ELF-1 (cell line): ENCODE measurements at regions not wholly inside any gene's neighbourhood (a gene's known extent, or its start where the extent isn't known, plus 50 kb on each side); places are given as distances from the start of the nearest gene placed in this dataset.

ENCODE experiments used
- DNase-seq: peaks from one replicate; pipeline ENCODE4 v3.0.0-alpha.2; 2016; ENCODE audit warnings: low read depth, low spot score

DNA sequence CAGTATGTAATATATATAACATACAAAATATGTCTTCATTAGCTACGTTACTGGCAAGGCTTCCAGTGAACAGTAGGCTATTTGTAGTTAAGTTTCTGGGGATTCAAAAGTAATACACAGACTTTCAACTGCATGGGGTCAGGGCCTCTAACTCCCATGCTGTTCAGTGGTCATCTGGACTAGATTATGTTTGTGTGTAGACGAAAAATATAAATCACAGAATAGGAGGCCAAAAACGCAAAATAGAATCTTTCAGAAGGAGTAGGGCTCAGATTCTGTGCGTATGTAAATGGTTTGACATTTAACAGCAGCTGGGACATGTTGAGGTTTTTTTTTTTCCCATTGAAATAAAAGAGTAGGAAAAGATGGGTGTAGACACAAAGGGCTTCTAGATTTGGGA, 1048.7 kb upstream of the WWC1 start:
- no peak for DNase-seq

DNA sequence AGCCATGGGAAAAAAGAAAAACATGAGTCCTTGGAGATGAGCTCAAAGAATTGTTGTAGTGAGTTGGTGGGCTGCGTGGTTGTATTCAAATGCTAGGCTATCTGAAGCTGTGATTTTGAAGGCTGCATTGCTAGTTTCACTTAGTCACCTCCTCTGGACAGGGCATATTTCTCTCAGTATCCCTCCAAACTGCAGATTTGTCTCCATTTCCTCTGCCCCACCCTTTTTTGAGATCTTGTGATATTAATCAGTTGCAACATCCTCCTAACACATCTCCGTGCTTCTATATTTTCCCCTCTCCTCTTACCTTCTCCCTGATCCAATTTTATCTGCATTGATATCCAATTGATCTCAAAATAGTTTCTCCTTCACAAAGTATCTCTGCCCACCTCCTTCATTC, 1048.0 kb upstream of the WWC1 start:
- DNase-seq = no peak

DNA sequence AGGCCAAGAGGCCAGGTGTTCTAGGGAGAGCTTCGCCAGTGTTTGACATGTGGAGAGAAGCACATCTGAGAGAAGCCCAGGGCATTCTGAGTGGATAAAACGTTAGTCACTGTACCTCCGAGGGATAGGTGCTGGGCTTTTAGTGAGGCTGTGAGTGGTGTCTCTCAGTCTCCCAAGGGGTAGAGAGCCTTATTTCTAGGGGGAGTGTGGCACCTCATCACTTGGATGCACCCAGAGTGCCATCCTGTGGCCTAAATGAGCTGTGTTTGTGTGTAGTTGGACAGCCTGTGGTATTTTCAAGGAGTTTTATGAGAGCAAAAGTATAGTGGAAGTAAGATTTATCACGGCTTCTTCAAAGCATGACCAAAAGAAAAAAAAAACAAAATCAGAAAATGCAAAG, 1046.9 kb upstream of the WWC1 start:
- peak; percentile 54 for DNase-seq

DNA sequence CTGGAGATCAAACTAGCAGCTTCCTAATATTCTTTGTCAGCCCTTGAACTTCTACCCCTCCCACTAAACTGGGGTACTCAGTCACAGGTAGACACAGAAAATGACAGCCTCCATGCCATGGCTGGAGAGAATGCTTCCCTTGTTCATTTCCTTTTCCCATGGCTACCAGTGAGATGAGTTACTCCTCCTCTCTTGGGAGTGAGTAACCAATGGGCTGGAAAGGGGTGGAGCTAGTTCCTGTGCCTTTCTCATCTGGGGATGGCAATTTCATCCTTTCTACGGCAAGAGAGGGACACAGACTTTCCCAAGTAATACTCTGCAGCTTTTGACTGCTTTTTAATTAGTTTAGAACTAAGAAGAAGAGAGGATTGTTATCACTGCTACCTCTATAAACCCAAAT, 1045.6 kb upstream of the WWC1 start:
- DNase-seq = peak; percentile 12

DNA sequence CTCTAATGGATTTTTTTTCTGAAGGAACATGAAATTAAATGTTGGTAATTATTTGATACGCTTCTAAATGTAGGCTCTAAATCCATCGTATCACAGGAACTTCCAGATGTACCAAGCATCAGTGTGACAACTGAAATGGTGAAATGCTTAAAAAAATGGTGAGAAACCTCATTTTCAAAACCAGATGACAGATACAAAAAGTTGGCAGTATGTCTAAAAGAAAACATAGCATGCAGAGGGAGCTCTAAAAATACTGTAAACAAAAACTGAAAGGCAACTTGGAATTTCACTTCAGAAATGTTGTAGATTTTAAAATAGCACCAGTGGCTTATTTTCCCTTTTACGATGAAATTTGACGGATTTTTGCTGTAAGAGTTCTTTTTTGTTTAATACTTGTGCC, 1043.6 kb upstream of the WWC1 start:
- DNase-seq = no peak

DNA sequence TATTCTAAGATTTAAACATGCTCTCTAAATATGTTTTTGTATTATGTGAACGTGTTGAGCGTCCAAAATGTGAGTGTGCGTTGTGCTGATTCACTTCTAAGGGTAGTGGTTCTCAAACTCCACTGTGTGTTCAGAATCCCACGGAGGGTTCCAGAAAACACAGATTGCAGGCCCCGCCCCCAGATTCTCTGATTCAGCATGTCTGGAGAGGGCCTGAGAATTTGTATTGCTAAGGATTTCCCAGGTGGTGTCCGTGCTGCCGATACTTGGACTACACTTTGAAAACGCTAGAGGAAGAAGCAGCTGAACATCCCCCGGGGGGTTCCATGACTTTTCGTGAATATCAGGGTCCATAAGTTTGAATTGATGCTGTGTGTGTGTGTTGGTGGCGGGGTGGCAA, 1043.2 kb upstream of the WWC1 start:
- no peak for DNase-seq

DNA sequence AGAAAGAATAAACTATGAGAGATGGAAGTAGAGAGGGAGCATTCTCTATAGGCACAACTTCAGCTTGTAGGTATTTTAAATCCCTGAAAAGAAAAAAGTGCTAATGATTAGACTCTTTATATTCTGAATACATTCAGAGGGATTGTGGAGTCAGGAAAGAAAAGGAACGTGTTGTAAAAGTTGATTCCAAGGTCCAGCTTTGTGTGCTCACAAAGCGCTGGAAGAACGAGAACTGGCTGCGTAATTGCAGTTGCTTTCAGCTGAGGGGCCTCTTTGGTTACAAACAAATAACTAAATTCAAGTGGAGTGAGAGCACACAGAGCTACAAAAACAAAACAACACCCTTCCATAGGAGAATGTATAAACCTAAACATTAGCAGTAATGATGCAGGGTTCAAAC, 1040.4 kb upstream of the WWC1 start:
- no peak for DNase-seq

DNA sequence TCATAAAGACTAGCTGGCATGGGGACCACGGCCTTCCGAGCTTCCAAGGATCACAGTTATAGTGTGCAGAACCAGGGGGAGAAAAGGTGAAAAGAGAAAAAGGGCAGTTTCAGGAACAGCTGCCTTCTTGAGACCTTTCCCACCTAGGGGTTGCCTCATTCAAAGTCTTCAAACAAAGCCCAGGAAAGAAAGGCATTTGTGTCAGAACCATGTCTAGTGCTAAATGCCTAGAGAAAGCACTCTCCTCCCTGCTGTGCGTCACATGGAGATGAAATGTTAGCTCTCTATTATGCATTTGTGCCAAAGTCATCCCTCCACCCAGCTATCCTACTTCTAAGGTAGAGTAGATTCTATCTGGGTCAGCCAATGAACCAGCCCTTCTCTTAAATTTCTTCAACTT, 1037.3 kb upstream of the WWC1 start:
- DNase-seq = peak; percentile 14

DNA sequence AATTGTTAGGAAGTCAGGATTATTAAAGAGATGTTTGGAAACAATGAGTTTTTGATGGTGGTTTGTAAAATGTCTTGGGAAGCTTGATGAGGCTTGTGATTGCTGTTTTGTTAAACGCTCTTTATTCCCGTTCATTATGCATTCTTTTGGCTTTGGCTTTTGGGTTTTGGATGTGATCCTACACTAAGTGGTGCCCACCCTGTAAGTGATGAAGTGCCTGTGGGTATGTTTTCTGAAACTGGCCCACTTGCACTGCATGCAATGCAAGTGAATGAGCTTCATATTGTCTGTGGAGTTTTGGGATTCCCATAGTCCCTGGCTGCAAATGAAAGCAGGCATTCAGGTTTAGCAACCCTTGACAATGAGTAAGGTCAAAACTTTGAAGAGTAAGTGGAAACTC, 1035.5 kb upstream of the WWC1 start:
- DNase-seq = no peak

DNA sequence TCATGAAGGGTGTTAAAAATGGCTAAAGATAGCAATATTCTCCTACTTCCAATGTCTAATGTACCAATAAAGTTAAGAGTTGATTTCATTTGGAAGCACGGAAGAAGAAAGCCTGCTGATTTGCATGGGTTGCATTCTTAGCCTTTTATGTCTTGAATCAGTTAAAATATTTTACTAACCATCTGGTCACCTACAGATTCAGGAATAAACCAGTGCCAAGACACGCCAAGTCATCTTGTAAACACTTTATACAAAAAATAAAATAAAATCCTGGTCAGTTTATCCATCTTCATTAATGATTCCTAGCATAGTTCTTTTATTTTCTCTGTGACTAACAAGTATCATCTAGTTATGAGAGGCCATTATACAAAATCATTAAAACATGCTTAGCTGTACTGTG, 1031.6 kb upstream of the WWC1 start:
- DNase-seq = no peak

DNA sequence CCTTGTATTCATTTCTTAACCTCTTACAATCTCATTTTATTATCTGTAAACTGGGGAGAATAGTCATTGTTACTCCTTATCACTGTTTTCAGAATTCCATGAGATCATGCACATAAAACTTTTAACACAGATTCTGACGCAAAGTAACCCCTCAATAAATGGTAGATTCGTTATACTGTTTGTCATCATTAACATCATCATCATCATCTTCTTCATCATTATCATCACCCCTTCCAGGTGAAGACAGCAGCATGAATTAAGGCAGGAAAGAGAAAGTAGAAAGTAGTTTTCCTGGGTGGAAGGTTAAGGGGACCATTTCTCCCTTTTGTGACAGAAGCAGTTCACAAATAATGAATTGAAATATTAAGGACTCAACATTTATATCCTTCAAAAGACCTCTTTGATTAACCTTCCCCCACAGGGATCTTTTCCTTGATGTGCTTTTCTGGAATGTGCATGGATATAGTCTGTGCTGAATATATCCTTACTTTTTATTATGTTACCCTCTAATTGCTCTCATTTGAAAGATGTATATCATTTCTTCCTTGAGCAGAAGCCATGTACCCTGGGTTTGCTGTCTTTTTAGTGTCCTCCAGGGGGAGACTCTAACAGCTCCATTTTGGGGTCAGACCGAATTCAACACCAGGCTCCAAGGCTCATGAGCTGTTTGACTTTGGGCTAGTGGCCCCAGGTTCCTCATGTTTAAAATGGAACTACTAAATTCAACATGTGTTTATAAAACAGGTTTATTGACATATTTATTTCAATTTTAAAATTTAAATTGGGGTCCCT, 1029.9 kb upstream of the WWC1 start:
- DNase-seq = peak; percentile 17

DNA sequence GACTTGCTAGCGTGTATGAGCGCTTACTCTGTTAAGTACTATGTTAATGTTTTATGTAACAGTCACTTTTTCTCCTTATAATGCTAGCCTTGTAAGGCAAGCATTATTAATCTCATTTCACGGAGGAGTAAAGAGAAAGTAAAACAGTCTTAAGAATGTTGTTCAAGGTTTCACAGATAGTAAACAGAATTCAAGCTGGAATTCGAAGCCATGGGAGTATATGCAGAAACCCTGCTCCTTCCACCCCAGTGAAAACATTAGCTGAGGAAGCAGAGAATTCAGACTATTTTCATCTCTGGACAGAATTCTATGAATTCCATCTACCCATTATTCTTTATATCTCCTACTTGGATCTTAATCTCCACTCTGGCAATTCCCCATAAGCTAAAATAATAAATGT, 1028.3 kb upstream of the WWC1 start:
- DNase-seq = no peak

DNA sequence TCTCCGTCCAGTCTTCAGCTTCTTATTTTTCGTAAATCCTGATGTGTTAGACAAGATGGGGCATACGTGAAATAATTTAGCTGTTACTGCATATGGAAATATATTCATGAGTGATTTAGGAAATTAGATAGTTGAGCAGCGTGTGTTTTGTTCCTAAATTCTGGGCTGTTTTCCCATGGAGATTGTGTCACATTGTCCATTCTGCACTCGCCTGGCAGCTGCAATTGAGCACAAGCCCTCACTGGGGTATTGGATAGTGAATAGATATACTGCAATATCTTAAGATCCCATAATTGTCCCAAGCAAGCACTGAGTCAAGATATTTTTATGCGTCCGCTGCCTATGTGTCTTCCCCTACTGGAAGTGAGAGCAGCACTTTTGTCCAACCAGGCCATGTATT, 1027.1 kb upstream of the WWC1 start:
- no peak for DNase-seq

DNA sequence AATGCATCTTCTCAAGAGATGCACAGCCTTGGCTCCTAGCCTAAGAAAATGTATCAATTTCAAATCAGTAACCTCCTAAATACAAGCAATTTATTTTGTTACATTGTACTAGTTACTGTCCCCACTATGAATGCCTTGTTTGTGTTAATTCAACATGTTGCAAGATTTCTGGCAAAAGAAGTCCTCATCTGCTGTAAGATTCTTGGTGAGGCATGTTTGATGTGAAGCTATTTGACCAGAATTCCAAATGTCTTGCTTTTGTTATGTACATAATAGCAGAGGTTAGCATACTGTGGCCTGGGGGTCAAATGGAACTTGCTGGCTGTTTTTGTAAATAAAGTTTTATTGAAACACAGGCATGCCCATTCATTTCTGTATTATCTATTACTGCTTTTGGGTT, 1023.1 kb upstream of the WWC1 start:
- no peak for DNase-seq

DNA sequence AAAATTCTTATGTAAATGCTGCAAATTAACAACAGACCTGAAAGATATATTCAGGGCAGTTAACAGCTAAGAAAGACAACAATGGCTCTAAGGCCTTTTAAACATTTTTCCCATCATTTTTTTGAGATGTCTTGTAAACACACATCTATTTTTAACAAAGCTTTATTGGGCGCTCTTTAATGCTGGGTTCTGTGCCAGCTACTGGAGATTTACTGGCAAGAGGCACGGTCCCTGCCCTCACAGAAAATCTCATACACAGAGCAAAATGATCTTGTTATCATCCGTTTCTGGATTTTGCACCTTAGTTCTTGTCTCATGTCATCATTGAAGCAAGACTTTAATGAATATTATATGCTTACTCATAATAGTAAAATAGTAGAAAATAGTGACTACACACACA, 1022.3 kb upstream of the WWC1 start:
- no peak for DNase-seq

DNA sequence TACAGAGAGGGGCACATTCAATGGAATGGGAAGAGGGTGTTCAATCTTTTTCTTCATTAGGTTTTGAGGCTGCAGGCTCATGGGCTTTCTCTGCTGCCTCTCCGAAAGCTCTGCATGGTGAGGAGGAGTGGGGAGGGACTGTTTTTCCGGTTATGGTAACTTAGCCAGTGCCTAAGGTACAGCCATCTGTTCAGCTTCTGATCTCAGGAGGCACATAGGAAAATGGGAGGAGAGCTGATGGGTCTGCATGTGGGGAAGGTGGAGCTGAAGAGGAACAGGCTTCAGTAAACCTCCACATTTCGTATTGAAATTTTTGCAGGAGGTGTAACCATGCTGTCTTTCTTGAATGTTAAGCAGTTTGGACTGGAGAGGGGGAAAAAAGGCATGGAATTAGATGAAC, 1020.4 kb upstream of the WWC1 start:
- DNase-seq = no peak

DNA sequence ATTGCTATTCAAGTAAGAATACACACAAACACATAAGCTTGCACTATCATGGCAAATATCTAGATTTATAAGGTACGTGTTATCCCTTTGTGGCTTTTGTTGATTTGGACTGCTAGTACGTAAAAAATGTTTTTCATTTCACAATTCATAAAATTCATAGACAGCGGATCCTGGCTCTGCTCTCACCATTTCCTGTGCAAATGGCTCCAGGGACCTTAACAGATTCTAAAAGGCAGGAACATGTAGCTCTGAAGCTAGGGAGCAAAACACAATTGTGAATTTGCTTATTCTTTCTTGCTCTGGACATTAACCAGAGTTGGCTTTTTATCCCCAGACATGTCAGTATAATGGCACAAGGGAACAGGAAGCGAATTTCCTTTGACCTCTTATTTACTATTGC, 1019.9 kb upstream of the WWC1 start:
- no peak for DNase-seq

DNA sequence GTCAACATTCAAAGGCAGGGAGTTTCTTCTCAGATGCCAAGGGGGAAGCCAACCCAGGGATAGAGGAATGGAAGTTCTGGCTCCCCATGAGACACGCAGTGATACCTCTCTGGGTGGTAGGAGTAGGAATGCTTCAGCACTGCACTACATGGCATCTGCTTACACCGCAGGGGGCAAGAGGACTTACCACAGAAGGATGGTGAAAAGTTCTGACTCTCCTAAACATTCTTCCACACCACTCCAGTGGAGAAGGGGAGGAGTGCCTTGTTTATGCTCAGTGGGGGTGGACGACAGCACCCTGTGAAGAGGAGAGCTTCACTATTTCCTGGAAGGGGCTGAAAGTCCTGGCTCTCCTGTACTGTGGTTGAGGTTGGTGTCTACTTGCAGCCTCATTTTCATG, 1011.3 kb upstream of the WWC1 start:
- DNase-seq = no peak

DNA sequence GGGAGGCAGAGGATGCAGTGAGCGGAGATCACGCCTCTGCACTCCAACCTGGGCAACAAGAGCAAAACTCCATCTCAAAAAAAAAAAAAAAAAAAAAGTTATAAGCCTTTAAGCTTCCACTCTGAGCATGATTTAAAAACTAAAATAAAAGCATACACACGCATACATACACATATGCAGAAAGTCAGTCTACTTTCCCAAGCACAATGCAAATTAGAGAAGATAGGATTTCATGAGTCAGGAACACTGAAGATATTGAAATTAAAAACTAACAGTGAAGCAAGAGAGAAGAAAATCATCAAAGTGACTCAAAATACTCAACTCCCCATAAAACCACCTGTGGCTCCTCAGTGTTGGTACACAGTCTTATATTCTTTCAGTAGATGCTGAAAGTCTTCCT, 1009.5 kb upstream of the WWC1 start:
- no peak for DNase-seq

DNA sequence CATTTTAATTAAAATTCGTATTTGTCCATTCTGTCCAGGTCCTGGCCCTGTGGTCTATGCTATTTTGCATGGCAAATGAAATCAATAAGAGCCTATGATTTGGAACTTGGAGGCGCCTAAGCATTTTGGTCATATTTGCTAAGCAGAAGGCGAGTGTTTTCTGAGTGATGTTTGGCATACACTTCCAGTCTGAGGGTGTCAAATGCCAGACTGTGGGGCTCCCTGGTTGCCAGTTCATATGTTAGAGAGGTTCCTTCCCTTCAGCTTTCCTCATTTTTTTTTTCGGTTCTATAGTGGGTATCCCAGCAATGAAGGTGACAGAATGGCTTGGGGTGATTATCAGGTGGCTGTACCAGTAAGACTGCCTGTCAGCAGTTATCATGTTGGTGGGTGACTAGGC, 1007.8 kb upstream of the WWC1 start:
- DNase-seq = no peak

DNA sequence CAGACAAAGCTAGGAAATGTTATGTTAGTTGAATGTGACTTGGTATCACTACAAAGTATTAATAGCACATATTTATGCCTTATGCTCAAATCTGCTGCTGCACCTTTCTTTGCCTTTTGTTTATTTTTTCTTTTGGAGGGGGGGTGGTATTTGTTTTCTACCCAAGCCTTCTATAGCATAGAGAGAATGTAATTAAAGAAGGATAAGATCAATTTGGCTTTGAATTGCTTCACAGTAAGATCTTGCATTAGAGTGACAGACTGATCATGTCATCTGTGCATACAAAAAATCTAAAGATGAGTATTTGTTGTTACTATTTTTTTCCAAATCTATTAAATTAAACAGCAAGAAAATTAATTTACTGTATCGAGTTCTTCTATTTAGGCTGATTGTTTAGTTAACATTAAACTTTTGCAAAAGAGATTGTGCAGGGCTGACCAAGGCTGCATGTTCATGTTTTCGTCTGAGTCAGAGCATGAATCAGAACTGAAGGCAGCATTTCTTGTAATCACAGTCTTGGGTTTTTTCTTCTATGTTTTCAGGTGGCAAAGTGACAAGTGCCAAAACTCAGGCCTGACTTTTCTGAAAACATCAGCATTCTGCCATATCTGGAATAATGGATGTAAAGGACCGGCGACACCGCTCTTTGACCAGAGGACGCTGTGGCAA, 1007.1 kb upstream of the WWC1 start:
- no peak for DNase-seq

DNA sequence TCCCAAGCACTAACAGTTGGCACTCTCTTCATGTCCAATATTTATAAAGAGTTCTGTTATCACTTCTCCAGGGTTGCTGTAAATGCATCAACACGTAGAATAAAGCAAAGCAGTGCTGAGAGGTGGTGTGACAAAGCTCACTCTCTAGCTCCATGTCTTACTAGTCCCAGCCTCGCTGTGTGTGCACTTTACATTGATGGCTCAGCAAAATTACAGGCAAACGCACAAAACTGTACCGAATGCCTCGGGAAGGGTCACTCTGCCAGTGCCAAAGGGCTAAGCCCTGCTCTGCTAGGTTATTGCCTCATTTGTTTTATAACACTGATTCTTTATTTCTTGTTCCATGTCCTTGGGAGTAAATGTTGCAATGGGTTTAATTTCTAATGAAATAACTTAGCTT, 1005.9 kb upstream of the WWC1 start:
- no peak for DNase-seq

DNA sequence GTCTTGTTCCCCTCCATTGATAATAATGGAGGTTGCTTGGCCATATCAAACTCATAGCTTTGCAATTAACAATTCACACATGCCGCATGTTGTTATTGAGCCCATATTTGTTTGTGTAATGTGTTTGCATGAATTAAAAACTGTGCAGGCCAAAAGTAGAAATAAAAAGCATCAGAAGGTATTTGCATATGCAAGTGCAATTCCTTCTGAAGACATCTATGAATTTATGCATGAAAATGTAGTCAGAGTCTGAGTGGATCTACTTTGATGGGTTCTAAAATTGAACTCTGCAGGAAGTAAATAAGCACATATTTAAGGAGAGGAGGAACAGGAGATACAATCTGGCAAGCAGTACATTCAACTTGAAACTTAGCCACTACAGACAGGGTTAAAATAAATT, 1004.6 kb upstream of the WWC1 start:
- DNase-seq = no peak

DNA sequence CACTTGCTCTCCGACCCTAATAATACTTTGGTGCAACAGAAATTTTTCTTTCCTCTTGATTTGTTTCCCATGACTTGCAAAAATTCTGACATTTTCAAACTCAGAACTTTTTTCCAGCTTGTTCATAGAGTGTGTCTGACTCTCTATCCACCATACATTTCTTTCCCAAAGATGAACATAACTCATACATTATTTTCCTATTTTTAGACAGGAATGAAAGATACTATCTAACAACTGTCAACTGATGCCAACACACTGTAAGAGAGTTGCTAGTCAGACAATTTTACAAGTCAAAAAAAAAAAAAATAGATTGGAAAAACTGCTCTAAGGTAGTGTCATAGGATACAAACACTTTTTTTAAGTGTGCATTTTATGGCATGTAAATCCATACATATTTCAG, 1001.0 kb upstream of the WWC1 start:
- DNase-seq = no peak
